ENCODE measurements at regions not wholly inside any gene's neighbourhood (a gene's known extent, or its start where the extent isn't known, plus 50 kb on each side); places are given as distances from the start of the nearest gene placed in this dataset.

DNA sequence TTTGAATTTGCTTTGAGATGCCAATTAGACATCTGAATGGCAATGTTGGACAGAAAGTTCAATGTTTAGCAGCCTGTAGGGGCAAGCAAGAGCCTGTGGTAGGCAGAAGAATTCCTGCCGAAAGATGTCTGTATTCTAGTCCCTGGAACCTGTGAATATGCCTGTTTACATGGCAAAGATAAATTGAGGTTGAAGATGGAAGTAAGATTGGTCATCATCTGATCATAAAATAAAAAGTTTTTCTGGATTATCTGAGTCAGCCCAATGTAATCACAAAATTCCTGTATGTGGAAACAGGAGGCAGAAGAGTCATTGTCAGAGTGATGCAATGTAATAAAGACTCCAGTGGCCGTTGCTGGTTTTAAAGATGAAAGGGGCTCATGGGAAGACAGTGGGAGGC is 430.5 kb downstream of the MDFIC start:
- Histone ChIP-seq H2BK5ac (ENCODE audit: low read depth, low read length, poor library complexity) (no peak overlapping the region), H3K36me3 (ENCODE audit: control insufficient read depth in 1 of 2, insufficient read depth in 2 of 2, low read length in 2 of 2) (no peaks in the 10 kb centered on the region), H3K4me3 (ENCODE audit: low read depth, low read length) (no peak overlapping the region), H3K4ac (ENCODE audit: low read depth, low read length) (no peak overlapping the region), H3K9ac (ENCODE audit: low read length) (no peak overlapping the region), H4K12ac (ENCODE audit: low read depth, low read length) (no peak overlapping the region), H2BK12ac (ENCODE audit: low read length) (no peak overlapping the region), H3K18ac (ENCODE audit: low read length) (no peak overlapping the region), H3K23ac (ENCODE audit: low read length) (no peak overlapping the region), H2AFZ (ENCODE audit: insufficient read depth, low read length, poor library complexity) (no peak overlapping the region), H3K14ac (ENCODE audit: low read length) (no peak overlapping the region), H2AK5ac (ENCODE audit: low read length) (no peak overlapping the region), H3K27ac (ENCODE audit: low read depth, low read length) (no peak overlapping the region), H3K27me3 (ENCODE audit: insufficient read depth, low read length) (no peaks in the 10 kb centered on the region), H3K4me1 (ENCODE audit: control insufficient read depth in 1 of 2, insufficient read depth in 2 of 2, low read length in 2 of 2) (no peaks in the 10 kb centered on the region), H2BK120ac (ENCODE audit: insufficient read depth, low read length, poor library complexity) (no peak overlapping the region), H3K79me1 (ENCODE audit: low read length) (no peaks in the 10 kb centered on the region), H3K79me2 (ENCODE audit: control insufficient read depth, insufficient read depth, low read length, poor library complexity) (no peaks in the 10 kb centered on the region), H3K9me3 (ENCODE audit: insufficient read depth, low read depth, low read length) (no peaks in the 10 kb centered on the region), H4K8ac (ENCODE audit: low read depth, low read length) (no peak overlapping the region), H4K91ac (ENCODE audit: low read depth, low read length) (no peak overlapping the region), H3K4me2 (ENCODE audit: low read length) (no peak overlapping the region)
- WGBS (ENCODE audit: extremely low coverage, insufficient coverage, insufficient read length): no CpG with 5 or more reads among the region's 2 CpGs
- peak in 1 of 2 donors; percentile 18 for DNase-seq

DNA sequence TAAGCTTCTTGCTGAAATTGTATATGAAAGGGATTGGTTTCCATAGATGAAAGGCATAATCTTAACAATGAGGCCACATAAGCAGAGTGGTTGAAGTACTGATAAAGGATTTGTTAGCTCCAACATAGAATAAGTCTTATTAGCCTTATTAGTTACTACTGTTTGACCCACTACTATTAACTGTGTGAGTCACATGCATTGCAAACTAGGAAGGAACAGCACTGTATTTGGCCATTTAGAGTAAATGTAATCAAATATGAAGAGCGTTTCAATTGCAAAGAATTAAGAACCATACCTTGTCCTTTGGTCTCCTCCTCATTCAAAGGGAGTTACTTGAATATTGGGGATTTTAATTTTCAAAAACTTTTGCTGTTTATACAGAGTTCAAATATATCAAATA is 428.9 kb downstream of the MDFIC start:
- Histone ChIP-seq H4K12ac (ENCODE audit: low read depth, low read length) (no peak overlapping the region), H2BK5ac (ENCODE audit: low read depth, low read length, poor library complexity) (no peak overlapping the region), H3K9me3 (ENCODE audit: insufficient read depth, low read depth, low read length) (no peaks in the 10 kb centered on the region), H3K79me2 (ENCODE audit: control insufficient read depth, insufficient read depth, low read length, poor library complexity) (no peaks in the 10 kb centered on the region), H2AK5ac (ENCODE audit: low read length) (no peak overlapping the region), H2BK12ac (ENCODE audit: low read length) (no peak overlapping the region), H4K91ac (ENCODE audit: low read depth, low read length) (no peak overlapping the region), H3K23ac (ENCODE audit: low read length) (no peak overlapping the region), H3K79me1 (ENCODE audit: low read length) (no peaks in the 10 kb centered on the region), H3K4ac (ENCODE audit: low read depth, low read length) (no peak overlapping the region), H3K18ac (ENCODE audit: low read length) (no peak overlapping the region), H3K4me2 (ENCODE audit: low read length) (no peak overlapping the region), H3K4me1 (ENCODE audit: control insufficient read depth in 1 of 2, insufficient read depth in 2 of 2, low read length in 2 of 2) (no peaks in the 10 kb centered on the region), H2BK120ac (ENCODE audit: insufficient read depth, low read length, poor library complexity) (no peak overlapping the region), H3K4me3 (ENCODE audit: low read depth, low read length) (no peak overlapping the region), H2AFZ (ENCODE audit: insufficient read depth, low read length, poor library complexity) (no peak overlapping the region), H3K14ac (ENCODE audit: low read length) (no peak overlapping the region), H3K9ac (ENCODE audit: low read length) (no peak overlapping the region), H3K36me3 (ENCODE audit: control insufficient read depth in 1 of 2, insufficient read depth in 2 of 2, low read length in 2 of 2) (no peaks in the 10 kb centered on the region), H4K8ac (ENCODE audit: low read depth, low read length) (no peak overlapping the region), H3K27ac (ENCODE audit: low read depth, low read length) (no peak overlapping the region), H3K27me3 (ENCODE audit: insufficient read depth, low read length) (no peaks in the 10 kb centered on the region)
- no peak for DNase-seq
- WGBS (ENCODE audit: extremely low coverage, insufficient coverage, insufficient read length): no CpG with 5 or more reads among the region's 1 CpG

DNA sequence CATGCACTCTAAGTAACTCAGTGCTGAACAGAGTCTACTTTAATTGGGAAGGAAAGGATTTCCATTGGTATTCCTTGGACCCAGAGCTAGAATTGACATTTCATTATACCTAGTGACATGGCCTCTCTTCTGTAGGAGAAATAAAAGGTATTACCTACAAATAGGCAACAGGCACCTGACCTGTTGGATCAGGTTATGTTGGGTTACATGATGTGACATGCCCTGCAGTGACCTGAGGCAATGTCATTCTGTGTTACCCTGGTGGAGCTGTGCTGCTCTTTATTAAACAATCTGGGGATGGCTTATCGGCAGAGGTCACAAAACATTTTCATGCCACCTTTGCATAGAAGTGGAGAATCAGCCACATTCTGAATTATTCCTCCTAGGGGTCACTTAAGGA is 427.7 kb downstream of the MDFIC start:
- Histone ChIP-seq H3K79me1 (ENCODE audit: low read length) (no peaks in the 10 kb centered on the region), H3K9me3 (ENCODE audit: insufficient read depth, low read depth, low read length) (no peaks in the 10 kb centered on the region), H3K79me2 (ENCODE audit: control insufficient read depth, insufficient read depth, low read length, poor library complexity) (no peaks in the 10 kb centered on the region), H4K8ac (ENCODE audit: low read depth, low read length) (no peak overlapping the region), H3K27ac (ENCODE audit: low read depth, low read length) (no peak overlapping the region), H2BK120ac (ENCODE audit: insufficient read depth, low read length, poor library complexity) (no peak overlapping the region), H4K12ac (ENCODE audit: low read depth, low read length) (no peak overlapping the region), H4K91ac (ENCODE audit: low read depth, low read length) (no peak overlapping the region), H3K14ac (ENCODE audit: low read length) (no peak overlapping the region), H3K4me3 (ENCODE audit: low read depth, low read length) (no peak overlapping the region), H2AFZ (ENCODE audit: insufficient read depth, low read length, poor library complexity) (no peak overlapping the region), H3K9ac (ENCODE audit: low read length) (no peak overlapping the region), H3K18ac (ENCODE audit: low read length) (no peak overlapping the region), H3K23ac (ENCODE audit: low read length) (no peak overlapping the region), H3K4me1 (ENCODE audit: control insufficient read depth in 1 of 2, insufficient read depth in 2 of 2, low read length in 2 of 2) (no peaks in the 10 kb centered on the region), H3K27me3 (ENCODE audit: insufficient read depth, low read length) (no peaks in the 10 kb centered on the region), H3K4me2 (ENCODE audit: low read length) (no peak overlapping the region), H3K36me3 (ENCODE audit: control insufficient read depth in 1 of 2, insufficient read depth in 2 of 2, low read length in 2 of 2) (no peaks in the 10 kb centered on the region), H2BK5ac (ENCODE audit: low read depth, low read length, poor library complexity) (no peak overlapping the region), H2BK12ac (ENCODE audit: low read length) (no peak overlapping the region), H2AK5ac (ENCODE audit: low read length) (no peak overlapping the region), H3K4ac (ENCODE audit: low read depth, low read length) (no peak overlapping the region)
- WGBS (ENCODE audit: extremely low coverage, insufficient coverage, insufficient read length): no CpG with 5 or more reads among the region's 1 CpG
- DNase-seq: no peak

DNA sequence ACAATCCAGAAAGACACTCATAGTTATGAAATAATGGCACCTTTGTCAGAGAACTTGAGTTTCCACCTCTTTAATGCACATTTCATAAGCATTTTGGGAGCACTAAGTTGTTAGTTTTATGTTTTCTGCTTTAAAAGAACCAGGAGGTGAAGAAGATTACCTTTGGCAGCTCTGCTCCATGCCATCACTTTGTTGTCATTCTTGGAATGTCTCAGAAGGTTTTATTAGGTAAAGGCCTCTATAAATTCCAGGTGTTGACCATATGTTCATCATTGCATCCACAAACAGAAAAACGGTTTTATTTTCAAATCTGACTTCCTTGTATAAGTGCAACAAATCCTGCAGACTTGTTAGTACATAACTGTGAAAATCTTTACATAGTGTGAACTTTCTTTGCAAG is 424.8 kb downstream of the MDFIC start:
- H4K12ac ChIP-seq (ENCODE audit: low read depth, low read length): no peak overlapping the region
- H2AK5ac ChIP-seq (ENCODE audit: low read length): no peak overlapping the region
- H3K4ac ChIP-seq (ENCODE audit: low read depth, low read length): no peak overlapping the region
- no peaks in the 10 kb centered on the region for H3K27me3 ChIP-seq (ENCODE audit: insufficient read depth, low read length)
- H3K79me1 ChIP-seq (ENCODE audit: low read length): no peaks in the 10 kb centered on the region
- no peaks in the 10 kb centered on the region for H3K36me3 ChIP-seq (ENCODE audit: control insufficient read depth in 1 of 2, insufficient read depth in 2 of 2, low read length in 2 of 2)
- no peaks in the 10 kb centered on the region for H3K9me3 ChIP-seq (ENCODE audit: insufficient read depth, low read depth, low read length)
- H2BK120ac ChIP-seq (ENCODE audit: insufficient read depth, low read length, poor library complexity): no peak overlapping the region
- no peak overlapping the region for H2BK12ac ChIP-seq (ENCODE audit: low read length)
- no peak overlapping the region for H4K91ac ChIP-seq (ENCODE audit: low read depth, low read length)
- no peaks in the 10 kb centered on the region for H3K79me2 ChIP-seq (ENCODE audit: control insufficient read depth, insufficient read depth, low read length, poor library complexity)
- WGBS (ENCODE audit: extremely low coverage, insufficient coverage, insufficient read length): no CpG with 5 or more reads among the region's 1 CpG
- H4K8ac ChIP-seq (ENCODE audit: low read depth, low read length): no peak overlapping the region
- H3K4me2 ChIP-seq (ENCODE audit: low read length): no peak overlapping the region
- H3K18ac ChIP-seq (ENCODE audit: low read length): no peak overlapping the region
- H3K23ac ChIP-seq (ENCODE audit: low read length): no peak overlapping the region
- H3K4me1 ChIP-seq (ENCODE audit: control insufficient read depth in 1 of 2, insufficient read depth in 2 of 2, low read length in 2 of 2): no peaks in the 10 kb centered on the region
- H3K4me3 ChIP-seq (ENCODE audit: low read depth, low read length): no peak overlapping the region
- H3K27ac ChIP-seq (ENCODE audit: low read depth, low read length): no peak overlapping the region
- H3K14ac ChIP-seq (ENCODE audit: low read length): no peak overlapping the region
- no peak overlapping the region for H2AFZ ChIP-seq (ENCODE audit: insufficient read depth, low read length, poor library complexity)
- no peak for DNase-seq
- H2BK5ac ChIP-seq (ENCODE audit: low read depth, low read length, poor library complexity): no peak overlapping the region
- no peak overlapping the region for H3K9ac ChIP-seq (ENCODE audit: low read length)

Measured in trophoblast cell (in vitro differentiated cells and primary cell).